ENCODE measurements at regions not wholly inside any gene's neighbourhood (a gene's known extent, or its start where the extent isn't known, plus 50 kb on each side); places are given as distances from the start of the nearest gene placed in this dataset.

DNA sequence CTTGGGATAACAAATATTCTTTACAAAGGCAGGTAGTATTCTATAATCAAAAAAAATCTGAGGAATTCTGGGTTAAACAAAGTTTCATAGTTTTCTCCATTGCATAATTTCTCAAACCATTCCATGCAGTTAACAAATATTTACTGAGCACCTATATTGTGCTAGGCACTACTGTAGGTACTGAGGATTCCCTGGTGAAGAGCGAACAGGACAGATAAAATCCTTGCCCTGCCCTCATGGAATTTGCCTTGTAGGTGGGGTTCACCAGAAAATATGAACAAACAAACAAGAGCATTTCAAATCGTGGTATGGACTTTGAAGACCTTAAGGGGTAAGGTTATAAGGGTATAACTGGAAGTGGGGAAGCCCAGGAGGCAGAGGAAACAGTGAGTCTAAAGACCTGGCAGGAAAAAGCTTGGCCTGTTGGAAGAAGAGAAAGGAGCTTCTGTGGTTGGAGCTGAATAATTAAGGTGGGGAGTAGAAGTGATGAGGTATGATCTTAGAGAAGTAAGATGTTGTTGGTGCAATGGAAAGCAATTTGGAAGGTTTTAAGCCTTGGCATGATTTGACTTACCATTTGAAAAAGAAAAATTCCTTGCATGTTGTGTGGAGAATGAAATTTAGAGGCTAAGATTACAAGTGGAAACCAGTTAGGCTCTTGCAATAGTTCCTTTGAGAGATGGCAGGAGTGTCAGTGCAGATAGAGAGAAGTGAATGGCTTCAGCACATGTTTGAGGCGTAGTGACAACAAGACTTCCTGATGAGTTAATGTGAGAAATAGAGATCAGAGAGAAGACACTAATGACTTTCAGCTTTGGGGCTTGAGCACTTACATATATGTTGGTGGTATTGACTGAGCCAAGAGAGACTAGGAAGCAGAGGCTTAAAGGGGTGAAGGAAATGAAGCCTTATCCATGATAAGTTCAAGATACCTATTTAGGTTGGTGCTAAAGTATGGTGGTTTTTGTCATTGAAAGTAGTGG, 55.7 kb upstream of the PICALM start:
- TF ChIP-seq, protein P1, sequence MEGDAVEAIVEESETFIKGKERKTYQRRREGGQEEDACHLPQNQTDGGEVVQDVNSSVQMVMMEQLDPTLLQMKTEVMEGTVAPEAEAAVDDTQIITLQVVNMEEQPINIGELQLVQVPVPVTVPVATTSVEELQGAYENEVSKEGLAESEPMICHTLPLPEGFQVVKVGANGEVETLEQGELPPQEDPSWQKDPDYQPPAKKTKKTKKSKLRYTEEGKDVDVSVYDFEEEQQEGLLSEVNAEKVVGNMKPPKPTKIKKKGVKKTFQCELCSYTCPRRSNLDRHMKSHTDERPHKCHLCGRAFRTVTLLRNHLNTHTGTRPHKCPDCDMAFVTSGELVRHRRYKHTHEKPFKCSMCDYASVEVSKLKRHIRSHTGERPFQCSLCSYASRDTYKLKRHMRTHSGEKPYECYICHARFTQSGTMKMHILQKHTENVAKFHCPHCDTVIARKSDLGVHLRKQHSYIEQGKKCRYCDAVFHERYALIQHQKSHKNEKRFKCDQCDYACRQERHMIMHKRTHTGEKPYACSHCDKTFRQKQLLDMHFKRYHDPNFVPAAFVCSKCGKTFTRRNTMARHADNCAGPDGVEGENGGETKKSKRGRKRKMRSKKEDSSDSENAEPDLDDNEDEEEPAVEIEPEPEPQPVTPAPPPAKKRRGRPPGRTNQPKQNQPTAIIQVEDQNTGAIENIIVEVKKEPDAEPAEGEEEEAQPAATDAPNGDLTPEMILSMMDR (IDR thresholded peaks at IDR 0.05), result no peak
- H3K27ac Mint-ChIP-seq (ENCODE audit: unreplicated experiment), result no peak overlapping the region
- peaks cover 43% of the 10 kb centered on the region for H3K4me1 Mint-ChIP-seq (ENCODE audit: unreplicated experiment)
- no peak for DNase-seq (ENCODE audit: extremely low spot score, unreplicated experiment)
- H3K9me3 Mint-ChIP-seq (ENCODE audit: unreplicated experiment), result peaks cover 3% of the 10 kb centered on the region
- no peaks in the 10 kb centered on the region for H3K36me3 Mint-ChIP-seq (ENCODE audit: unreplicated experiment)
- H3K27me3 Mint-ChIP-seq (ENCODE audit: unreplicated experiment), result no peaks in the 10 kb centered on the region
- H3K4me3 Mint-ChIP-seq (ENCODE audit: unreplicated experiment), result no peak overlapping the region

DNA sequence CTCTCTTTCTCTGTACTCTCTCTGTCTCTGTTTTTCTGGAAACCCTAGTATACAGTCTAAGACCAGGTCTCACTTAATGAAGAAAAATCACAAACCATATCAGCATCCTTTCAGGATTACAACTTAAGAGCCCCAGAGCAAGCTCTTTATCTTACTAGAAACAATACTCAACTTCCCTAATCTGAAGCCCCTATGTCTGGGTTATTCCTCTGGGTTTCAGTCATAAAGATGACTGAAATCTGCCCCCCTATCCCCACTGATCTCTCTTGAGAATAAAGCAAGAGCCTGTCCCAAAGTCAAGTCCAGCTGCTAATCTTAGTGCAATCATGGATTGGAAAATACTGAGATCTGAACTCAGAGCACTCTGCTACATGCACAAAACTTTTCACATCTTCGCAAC, 53.9 kb upstream of the PICALM start:
- H3K9me3 Mint-ChIP-seq (ENCODE audit: unreplicated experiment), result peaks cover 3% of the 10 kb centered on the region
- no peak overlapping the region for H3K4me3 Mint-ChIP-seq (ENCODE audit: unreplicated experiment)
- no peaks in the 10 kb centered on the region for H3K27me3 Mint-ChIP-seq (ENCODE audit: unreplicated experiment)
- peaks cover 38% of the 10 kb centered on the region for H3K4me1 Mint-ChIP-seq (ENCODE audit: unreplicated experiment)
- no peak overlapping the region for H3K27ac Mint-ChIP-seq (ENCODE audit: unreplicated experiment)
- no peak for DNase-seq (ENCODE audit: extremely low spot score, unreplicated experiment)
- TF ChIP-seq, protein P1 (IDR thresholded peaks at IDR 0.05), result no peak
- H3K36me3 Mint-ChIP-seq (ENCODE audit: unreplicated experiment), result no peaks in the 10 kb centered on the region

DNA sequence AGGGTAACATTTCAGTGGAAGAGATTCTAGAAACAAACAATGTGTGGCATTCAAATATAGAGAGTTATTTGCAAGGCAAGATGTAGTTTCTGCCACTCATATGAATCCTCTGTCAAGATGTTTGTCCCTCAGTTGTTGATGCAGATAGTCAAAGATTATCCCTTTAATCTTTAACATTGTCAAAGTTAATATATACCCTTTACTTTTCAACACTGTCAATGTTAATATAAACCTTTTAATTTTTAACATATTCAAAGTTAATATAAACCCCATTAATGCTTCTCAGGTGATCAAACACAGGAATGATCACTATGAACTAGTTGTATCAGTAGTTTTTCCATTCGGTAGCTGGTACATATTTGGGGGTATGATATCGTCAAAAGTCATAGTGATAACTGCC, 51.9 kb upstream of the PICALM start:
- no peak for DNase-seq (ENCODE audit: extremely low spot score, unreplicated experiment)
- Mint-ChIP-seq H3K27ac (ENCODE audit: unreplicated experiment) (no peak overlapping the region), H3K27me3 (ENCODE audit: unreplicated experiment) (no peaks in the 10 kb centered on the region), H3K9me3 (ENCODE audit: unreplicated experiment) (peaks cover 3% of the 10 kb centered on the region), H3K4me3 (ENCODE audit: unreplicated experiment) (no peak overlapping the region), H3K4me1 (ENCODE audit: unreplicated experiment) (peaks cover 33% of the 10 kb centered on the region), H3K36me3 (ENCODE audit: unreplicated experiment) (no peaks in the 10 kb centered on the region)
- TF ChIP-seq, protein P1 (IDR thresholded peaks at IDR 0.05), result no peak

DNA sequence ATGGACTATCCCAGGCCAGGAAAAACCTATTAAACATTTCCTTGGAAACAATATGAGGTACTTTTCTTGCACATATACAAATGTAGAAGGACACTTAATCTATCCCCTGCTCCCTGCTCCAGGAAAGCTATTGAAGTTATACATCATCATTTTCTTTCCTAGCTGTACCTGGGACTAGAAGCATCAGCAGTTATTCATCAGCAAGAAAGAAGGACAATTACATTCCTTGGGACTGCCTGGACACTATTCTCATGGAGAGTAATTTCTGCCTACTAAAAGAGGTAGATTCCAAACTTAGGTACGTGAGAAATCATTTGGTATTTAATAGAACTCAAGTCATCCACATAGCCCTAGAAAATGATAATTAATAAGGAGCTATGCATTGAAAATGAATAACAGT, 51.0 kb upstream of the PICALM start:
- TF ChIP-seq, protein P1 (IDR thresholded peaks at IDR 0.05), result no peak
- Mint-ChIP-seq H3K36me3 (ENCODE audit: unreplicated experiment) (no peaks in the 10 kb centered on the region), H3K4me1 (ENCODE audit: unreplicated experiment) (peaks cover 31% of the 10 kb centered on the region), H3K27me3 (ENCODE audit: unreplicated experiment) (no peaks in the 10 kb centered on the region), H3K4me3 (ENCODE audit: unreplicated experiment) (no peak overlapping the region), H3K27ac (ENCODE audit: unreplicated experiment) (no peak overlapping the region), H3K9me3 (ENCODE audit: unreplicated experiment) (peaks cover 3% of the 10 kb centered on the region)
- DNase-seq (ENCODE audit: extremely low spot score, unreplicated experiment), result no peak

DNA sequence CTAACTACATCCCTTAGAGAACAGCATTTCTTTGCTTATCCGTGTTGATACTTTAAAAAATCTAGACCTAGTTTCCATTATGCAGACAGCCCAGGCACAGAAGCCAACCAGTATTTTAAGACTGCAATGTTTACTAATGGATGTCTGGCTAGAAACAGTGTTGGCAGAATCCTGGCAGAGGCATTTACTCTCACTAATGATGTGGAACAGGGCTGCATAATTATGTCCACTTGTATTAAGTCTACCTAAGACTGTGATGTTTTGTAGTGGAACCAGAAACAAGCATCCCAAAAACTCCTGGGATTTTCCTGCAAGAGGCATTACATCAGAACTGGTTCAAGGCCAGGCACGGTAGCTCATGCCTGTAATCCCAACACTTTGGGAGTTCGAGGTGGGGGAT, 50.2 kb upstream of the PICALM start:
- Mint-ChIP-seq H3K27me3 (ENCODE audit: unreplicated experiment) (no peaks in the 10 kb centered on the region), H3K27ac (ENCODE audit: unreplicated experiment) (no peak overlapping the region), H3K36me3 (ENCODE audit: unreplicated experiment) (no peaks in the 10 kb centered on the region), H3K4me3 (ENCODE audit: unreplicated experiment) (no peak overlapping the region), H3K4me1 (ENCODE audit: unreplicated experiment) (peaks cover 25% of the 10 kb centered on the region), H3K9me3 (ENCODE audit: unreplicated experiment) (no peaks in the 10 kb centered on the region)
- TF ChIP-seq, protein P1 (IDR thresholded peaks at IDR 0.05), result no peak
- no peak for DNase-seq (ENCODE audit: extremely low spot score, unreplicated experiment)

Measured in osteocyte (in vitro differentiated cells).